HG02885 (cell line): ENCODE measurements at regions not wholly inside any gene's neighbourhood (a gene's known extent, or its start where the extent isn't known, plus 50 kb on each side); places are given as distances from the start of the nearest gene placed in this dataset.
A peak's percentile ranks its signal among the peaks of the same experiment; 100 is the strongest.
"Not testable (repeated sequence)": the region's sequence is repeated elsewhere in the genome, so short reads cannot be mapped to it uniquely, and the experiment has no call there.

Experiments used
- ATAC-seq: cut with Tn5 transposase; IDR thresholded peaks from one replicate; pipeline ENCODE4 v1.9.1; 2021; ENCODE audit warnings: mild to moderate bottlenecking; ENCODE audit not compliant: unreplicated experiment, poor library complexity

- no peak for ATAC-seq
Observed at GRCh38 chr5:144040615-144041305, 129.7 kb downstream of the YIPF5 start.

GRCh38 chr5:144042156-144042555 is 128.3 kb downstream of the YIPF5 start:
- ATAC-seq, result no peak

- ATAC-seq, result no peak
Observed at GRCh38 chr5:144048259-144048856, 122.1 kb downstream of the YIPF5 start.

- ATAC-seq, result not testable (repeated sequence)
Observed at GRCh38 chr5:144055391-144055790, 115.1 kb downstream of the YIPF5 start.

GRCh38 chr5:144060091-144060490 is 110.4 kb downstream of the YIPF5 start:
- ATAC-seq, result not testable (repeated sequence)

GRCh38 chr5:144060598-144060997 is 109.9 kb downstream of the YIPF5 start:
- ATAC-seq, result no peak

- no peak for ATAC-seq
Observed at GRCh38 chr5:144065786-144066185, 104.7 kb downstream of the YIPF5 start.

GRCh38 chr5:144072518-144072927 is 97.9 kb downstream of the YIPF5 start:
- no peak for ATAC-seq

- ATAC-seq, result no peak
Observed at GRCh38 chr5:144076521-144077083, 93.9 kb downstream of the YIPF5 start.

GRCh38 chr5:144083185-144083584 is 87.3 kb downstream of the YIPF5 start:
- ATAC-seq, result no peak

- ATAC-seq, result no peak
Observed at GRCh38 chr5:144084971-144085370, 85.5 kb downstream of the YIPF5 start.

- no peak for ATAC-seq
Observed at GRCh38 chr5:144085381-144085780, 85.1 kb downstream of the YIPF5 start.

GRCh38 chr5:144086295-144086694 is 84.2 kb downstream of the YIPF5 start:
- no peak for ATAC-seq

- ATAC-seq, result no peak
Observed at GRCh38 chr5:144087576-144087975, 82.9 kb downstream of the YIPF5 start.

GRCh38 chr5:144088206-144089064 is 82.0 kb downstream of the YIPF5 start:
- no peak for ATAC-seq

GRCh38 chr5:144089401-144090021 is 80.9 kb downstream of the YIPF5 start:
- ATAC-seq, result peak; percentile 72

GRCh38 chr5:144092508-144092907 is 78.0 kb downstream of the YIPF5 start:
- ATAC-seq, result no peak

- no peak for ATAC-seq
Observed at GRCh38 chr5:144093400-144093799, 77.1 kb downstream of the YIPF5 start.

- no peak for ATAC-seq
Observed at GRCh38 chr5:144093868-144094267, 76.6 kb downstream of the YIPF5 start.

GRCh38 chr5:144100702-144101101 is 69.8 kb downstream of the YIPF5 start:
- ATAC-seq, result no peak
